ENCODE measurements at regions not wholly inside any gene's neighbourhood (a gene's known extent, or its start where the extent isn't known, plus 50 kb on each side); places are given as distances from the start of the nearest gene placed in this dataset.

- TF ChIP-seq POLR2A (IDR thresholded peaks at IDR 0.05) (no peak), CTCF (IDR thresholded peaks at IDR 0.05) (no peak)
These were observed 186.9 kb upstream of the MYO3A start for GRCh38 chr10:25747084-25747483.
